Activated CD4-positive, alpha-beta T cell treated with anti-CD3 and anti-CD28 coated beads, Interleukin-2, amount 10 ng/mL, durations not matched to agents 24 days and 14 days (primary cell): ENCODE measurements at regions not wholly inside any gene's neighbourhood (a gene's known extent, or its start where the extent isn't known, plus 50 kb on each side); places are given as distances from the start of the nearest gene placed in this dataset.
A peak's percentile ranks its signal among the peaks of the same experiment; 100 is the strongest.
"Not testable (repeated sequence)": the region's sequence is repeated elsewhere in the genome, so short reads cannot be mapped to it uniquely, and the experiment has no call there.

Source experiments
- DNase-seq: peaks from one replicate; pipeline ENCODE4 v3.0.0; 2022
- H3K27ac Mint-ChIP-seq: one replicate; pipeline ENCODE4 v1.8.0; 2022; ENCODE audit warnings: mild to moderate bottlenecking, mixed read lengths
- H3K27me3 Mint-ChIP-seq: one replicate; pipeline ENCODE4 v1.8.0; 2022; ENCODE audit warnings: mixed read lengths
- H3K36me3 Mint-ChIP-seq: one replicate; pipeline ENCODE4 v1.8.0; 2022; ENCODE audit warnings: low read depth, mild to moderate bottlenecking, mixed read lengths
- H3K4me1 Mint-ChIP-seq: one replicate; pipeline ENCODE4 v1.8.0; 2021; ENCODE audit warnings: mixed read lengths
- H3K4me3 Mint-ChIP-seq: one replicate; pipeline ENCODE4 v1.8.0; 2022; ENCODE audit warnings: mild to moderate bottlenecking, moderate library complexity, mixed read lengths
- H3K9me3 Mint-ChIP-seq: one replicate; pipeline ENCODE4 v1.8.0; 2021; ENCODE audit warnings: mixed read lengths
- intact Hi-C: fragments of 100-400 bp; cut with micrococcal nuclease; formaldehyde crosslinking; loops from one replicate; pipeline ENCODE4 v1.15.1; 2023

GRCh38 chr4:173475751-173476150 is 54.3 kb downstream of the HAND2 start:
- H3K4me3 Mint-ChIP-seq, result no peak overlapping the region
- H3K4me1 Mint-ChIP-seq, result no peaks in the 10 kb centered on the region
- intact Hi-C loops, result no loop called here
- peaks cover 4% of the 10 kb centered on the region for H3K27me3 Mint-ChIP-seq
- H3K27ac Mint-ChIP-seq, result no peak overlapping the region
- DNase-seq, result no peak
- no peaks in the 10 kb centered on the region for H3K36me3 Mint-ChIP-seq
- H3K9me3 Mint-ChIP-seq, result no peaks in the 10 kb centered on the region

DNA sequence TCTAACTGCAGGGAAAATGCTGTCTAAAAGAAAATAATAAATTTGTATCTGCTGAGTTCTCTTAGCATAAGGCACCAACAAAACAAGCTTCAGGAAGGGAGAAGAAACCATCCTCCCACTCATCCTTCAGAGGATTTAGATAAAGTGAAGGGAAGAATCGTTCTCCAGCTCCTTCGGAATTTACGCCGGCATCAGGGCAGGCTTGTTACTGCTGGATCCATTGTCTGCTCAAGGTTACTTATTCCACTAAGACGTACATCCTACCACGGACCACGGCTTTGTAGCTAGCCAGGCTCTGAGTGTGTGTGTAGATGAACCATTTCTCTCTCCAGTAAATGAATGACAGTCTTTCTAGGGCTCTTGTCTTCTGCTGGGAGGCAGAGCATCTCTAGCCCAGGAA is 60.4 kb downstream of the HAND2 start:
- Mint-ChIP-seq H3K36me3 (no peaks in the 10 kb centered on the region), H3K4me1 (no peaks in the 10 kb centered on the region), H3K4me3 (no peak overlapping the region), H3K27me3 (peaks cover 16% of the 10 kb centered on the region), H3K9me3 (no peaks in the 10 kb centered on the region), H3K27ac (no peak overlapping the region)
- intact Hi-C loops, result no loop called here
- peak; percentile 22 for DNase-seq

GRCh38 chr4:173468314-173468713 is 61.7 kb downstream of the HAND2 start:
- Mint-ChIP-seq H3K4me3 (no peak overlapping the region), H3K27ac (no peak overlapping the region), H3K9me3 (peaks cover 3% of the 10 kb centered on the region), H3K36me3 (no peaks in the 10 kb centered on the region), H3K27me3 (peaks cover 18% of the 10 kb centered on the region), H3K4me1 (no peaks in the 10 kb centered on the region)
- DNase-seq, result peak; percentile 30
- intact Hi-C loops, result no loop called here

GRCh38 chr4:173466101-173466500 is 63.9 kb downstream of the HAND2 start:
- intact Hi-C loops, result no loop called here
- Mint-ChIP-seq H3K4me1 (no peaks in the 10 kb centered on the region), H3K36me3 (no peaks in the 10 kb centered on the region), H3K27me3 (peaks cover 18% of the 10 kb centered on the region), H3K27ac (no peak overlapping the region), H3K4me3 (no peak overlapping the region), H3K9me3 (peaks cover 3% of the 10 kb centered on the region)
- no peak for DNase-seq

DNA sequence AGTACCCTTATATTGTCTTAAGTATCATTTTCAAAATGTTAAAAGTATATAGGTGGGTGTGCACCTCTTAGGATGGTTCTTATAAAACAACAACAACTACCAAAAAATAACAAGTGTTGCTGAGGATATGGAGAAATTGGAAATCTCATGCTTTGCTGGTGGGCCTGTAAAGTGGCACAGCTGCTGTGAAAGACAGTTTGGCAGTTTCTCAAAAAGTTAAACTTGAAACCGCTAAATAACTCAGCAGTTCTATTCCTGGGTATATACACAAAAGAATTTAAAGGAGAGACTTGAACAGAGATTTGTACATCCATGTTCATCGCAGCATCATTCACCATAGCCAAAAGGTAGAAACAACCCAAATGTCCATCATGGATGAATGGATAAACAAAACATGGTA is 65.5 kb downstream of the HAND2 start:
- Mint-ChIP-seq H3K9me3 (peaks cover 3% of the 10 kb centered on the region), H3K27ac (no peak overlapping the region), H3K4me1 (no peaks in the 10 kb centered on the region), H3K4me3 (no peak overlapping the region), H3K27me3 (peaks cover 13% of the 10 kb centered on the region), H3K36me3 (no peaks in the 10 kb centered on the region)
- no peak for DNase-seq
- intact Hi-C loops, result no loop called here

DNA sequence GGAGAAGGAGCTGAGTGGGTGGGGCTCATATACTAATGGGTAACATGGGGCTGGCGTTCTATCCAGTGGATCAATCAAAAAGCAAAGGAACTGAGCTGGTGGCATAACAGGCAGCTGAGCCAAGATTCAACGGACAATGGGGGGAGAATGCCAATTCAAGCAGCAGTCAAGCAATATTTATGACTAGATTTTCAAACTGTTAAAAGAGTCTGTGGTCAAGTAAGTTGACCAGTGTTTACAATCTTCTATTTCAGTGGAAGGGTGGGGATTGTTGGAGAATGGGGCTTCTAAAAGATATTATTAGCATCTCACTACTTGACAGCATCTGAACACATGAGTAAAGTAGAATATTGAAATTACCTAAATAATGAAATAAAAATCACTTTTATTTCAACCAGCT is 64.9 kb upstream of the SCRG1 start:
- no peak overlapping the region for H3K27ac Mint-ChIP-seq
- H3K4me1 Mint-ChIP-seq, result no peaks in the 10 kb centered on the region
- H3K36me3 Mint-ChIP-seq, result no peaks in the 10 kb centered on the region
- H3K9me3 Mint-ChIP-seq, result peaks cover 3% of the 10 kb centered on the region
- peaks cover 13% of the 10 kb centered on the region for H3K27me3 Mint-ChIP-seq
- no peak for DNase-seq
- intact Hi-C loops, result no loop called here
- no peak overlapping the region for H3K4me3 Mint-ChIP-seq

GRCh38 chr4:173461170-173461569 is 62.3 kb upstream of the SCRG1 start:
- Mint-ChIP-seq H3K9me3 (peaks cover 3% of the 10 kb centered on the region), H3K4me1 (no peaks in the 10 kb centered on the region), H3K27me3 (peaks cover 8% of the 10 kb centered on the region), H3K36me3 (no peaks in the 10 kb centered on the region), H3K4me3 (no peak overlapping the region), H3K27ac (no peak overlapping the region)
- intact Hi-C loops, result no loop called here
- no peak for DNase-seq

DNA sequence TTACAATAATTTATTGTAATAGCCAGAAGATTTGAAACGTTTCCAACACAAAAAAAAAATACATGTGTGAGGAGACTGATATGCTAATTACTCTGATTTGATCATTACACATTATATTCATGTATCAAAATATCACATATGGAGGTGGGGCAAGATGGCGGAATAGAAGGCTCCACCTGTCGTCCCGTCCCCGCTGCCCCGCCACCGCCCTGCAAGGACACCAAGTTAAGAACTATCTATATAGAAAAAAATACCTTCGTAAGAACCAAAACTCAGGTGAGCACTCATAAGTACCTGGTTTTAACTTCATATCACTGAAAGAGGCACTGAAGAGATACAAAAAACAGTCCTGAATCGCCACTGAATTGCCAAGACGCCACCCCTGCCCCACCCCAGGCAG is 60.9 kb upstream of the SCRG1 start:
- intact Hi-C loops, result no loop called here
- Mint-ChIP-seq H3K27ac (no peak overlapping the region), H3K27me3 (peaks cover 6% of the 10 kb centered on the region), H3K4me1 (no peaks in the 10 kb centered on the region), H3K36me3 (no peaks in the 10 kb centered on the region), H3K4me3 (no peak overlapping the region), H3K9me3 (peaks cover 3% of the 10 kb centered on the region)
- no peak for DNase-seq

- no peak for DNase-seq
- intact Hi-C loops, result no loop called here
- H3K4me1 Mint-ChIP-seq, result no peaks in the 10 kb centered on the region
- H3K27me3 Mint-ChIP-seq, result peaks cover 4% of the 10 kb centered on the region
- no peak overlapping the region for H3K4me3 Mint-ChIP-seq
- H3K9me3 Mint-ChIP-seq, result no peaks in the 10 kb centered on the region
- H3K36me3 Mint-ChIP-seq, result no peaks in the 10 kb centered on the region
- no peak overlapping the region for H3K27ac Mint-ChIP-seq
These were observed 59.0 kb upstream of the SCRG1 start for GRCh38 chr4:173457893-173458292.

GRCh38 chr4:173451435-173451834 is 52.5 kb upstream of the SCRG1 start:
- H3K9me3 Mint-ChIP-seq, intact Hi-C loops, H3K27me3 Mint-ChIP-seq, H3K27ac Mint-ChIP-seq, H3K4me1 Mint-ChIP-seq, H3K36me3 Mint-ChIP-seq, DNase-seq, H3K4me3 Mint-ChIP-seq: not testable (repeated sequence)

- H3K4me3 Mint-ChIP-seq, result no peak overlapping the region
- H3K27me3 Mint-ChIP-seq, result no peaks in the 10 kb centered on the region
- no peak overlapping the region for H3K27ac Mint-ChIP-seq
- no peaks in the 10 kb centered on the region for H3K9me3 Mint-ChIP-seq
- H3K4me1 Mint-ChIP-seq, result peaks cover 3% of the 10 kb centered on the region
- DNase-seq, result no peak
- no peaks in the 10 kb centered on the region for H3K36me3 Mint-ChIP-seq
- intact Hi-C loops, result no loop called here
These were observed 51.4 kb upstream of the SCRG1 start for GRCh38 chr4:173450281-173450680.

GRCh38 chr4:173449380-173449717 is 50.4 kb upstream of the SCRG1 start:
- intact Hi-C loops, result no loop called here
- no peaks in the 10 kb centered on the region for H3K36me3 Mint-ChIP-seq
- H3K4me1 Mint-ChIP-seq, result peaks cover 3% of the 10 kb centered on the region
- no peak for DNase-seq
- no peak overlapping the region for H3K4me3 Mint-ChIP-seq
- no peaks in the 10 kb centered on the region for H3K27me3 Mint-ChIP-seq
- H3K27ac Mint-ChIP-seq, result no peak overlapping the region
- peaks cover 4% of the 10 kb centered on the region for H3K9me3 Mint-ChIP-seq

- Mint-ChIP-seq H3K27ac (no peak overlapping the region), H3K4me3 (no peak overlapping the region), H3K4me1 (peaks cover 3% of the 10 kb centered on the region), H3K9me3 (peaks cover 7% of the 10 kb centered on the region), H3K27me3 (no peaks in the 10 kb centered on the region), H3K36me3 (no peaks in the 10 kb centered on the region)
- intact Hi-C loops, result no loop called here
- no peak for DNase-seq
These were observed 49.9 kb upstream of the SCRG1 start for GRCh38 chr4:173448608-173449379.
